ENCODE measurements at regions not wholly inside any gene's neighbourhood (a gene's known extent, or its start where the extent isn't known, plus 50 kb on each side); places are given as distances from the start of the nearest gene placed in this dataset.

- DNase-seq = no peak
Observed at GRCh38 chr10:36141856-36142560, 499.9 kb upstream of the FZD8 start.

DNA sequence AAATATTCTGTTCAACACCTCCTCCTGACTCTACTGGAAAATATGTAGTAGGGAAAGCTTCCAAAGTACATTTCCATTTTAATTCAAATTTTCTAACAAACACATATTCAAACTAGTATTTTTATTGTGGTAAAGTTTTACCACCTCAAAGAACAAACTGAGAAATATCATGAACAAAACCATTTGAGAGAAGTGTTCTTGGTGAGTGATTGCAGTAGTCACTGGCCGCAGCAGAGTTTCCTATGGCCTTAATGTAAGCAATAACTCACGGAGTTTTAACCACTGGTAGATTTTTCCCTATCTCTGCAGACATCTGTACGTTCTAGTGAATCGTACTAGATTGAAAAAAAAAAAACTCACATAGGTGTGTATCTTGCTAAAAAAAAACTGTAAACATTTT lies 487.0 kb upstream of the FZD8 start:
- no peak for DNase-seq

DNA sequence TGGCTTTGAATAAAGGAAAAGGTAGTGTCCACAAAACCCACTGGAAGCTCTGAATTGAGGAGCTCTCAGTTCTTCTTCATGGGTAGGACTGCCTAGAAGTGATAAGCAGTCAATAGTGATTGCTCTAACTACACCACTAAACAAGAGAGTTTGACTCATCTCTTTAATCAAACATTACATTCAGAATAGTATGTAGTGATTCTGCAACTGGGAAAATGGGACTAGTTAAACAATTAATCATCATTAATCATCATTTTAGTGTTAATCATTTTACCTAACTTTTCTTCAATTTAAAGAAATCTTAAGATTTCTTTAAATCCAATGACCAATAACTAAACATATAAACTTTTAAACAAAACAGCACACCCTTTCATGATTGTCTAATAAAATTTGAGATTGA lies 484.0 kb upstream of the FZD8 start:
- no peak for DNase-seq

- DNase-seq = no peak
Observed at GRCh38 chr10:36119455-36119854, 477.4 kb upstream of the FZD8 start.

DNA sequence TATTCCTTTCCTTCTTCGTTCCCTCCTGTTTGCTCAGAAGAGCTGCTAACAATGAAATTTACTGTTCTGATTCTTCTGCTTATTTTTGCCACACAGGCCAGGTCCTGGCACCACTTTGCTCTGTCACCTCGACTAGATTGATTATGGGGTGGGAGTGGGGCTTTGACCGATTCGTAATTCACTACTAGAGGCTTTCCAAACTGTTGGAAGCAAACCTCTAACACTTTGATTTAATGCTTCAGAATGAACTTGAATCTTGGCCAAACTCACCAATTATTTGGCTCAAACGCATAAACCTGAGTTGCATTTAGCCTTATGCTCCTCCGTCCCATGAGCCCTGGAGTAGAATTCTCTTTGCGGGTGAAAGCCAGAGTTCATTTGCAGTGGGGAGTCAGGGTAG lies 476.2 kb upstream of the FZD8 start:
- DNase-seq = no peak

DNA sequence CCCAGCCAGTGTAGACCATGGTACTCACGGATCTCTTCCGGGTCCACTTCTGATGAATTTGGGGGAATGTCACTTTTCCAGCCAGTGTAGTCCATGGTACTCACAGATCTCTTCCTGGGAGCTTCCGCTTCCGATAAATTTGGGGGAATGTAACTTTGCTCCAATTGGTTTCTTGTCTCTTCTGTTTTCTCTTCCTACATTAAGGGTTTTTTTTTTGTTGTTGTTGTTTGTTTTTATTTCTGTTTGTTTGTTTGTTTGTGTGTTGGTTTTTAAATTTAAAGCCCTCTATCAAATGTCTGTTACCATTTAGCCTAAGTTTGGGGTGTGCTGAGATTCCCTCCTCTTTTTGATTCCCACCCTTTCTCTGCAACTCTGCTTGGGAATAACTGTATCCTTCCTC lies 475.8 kb upstream of the FZD8 start:
- no peak for DNase-seq

DNA sequence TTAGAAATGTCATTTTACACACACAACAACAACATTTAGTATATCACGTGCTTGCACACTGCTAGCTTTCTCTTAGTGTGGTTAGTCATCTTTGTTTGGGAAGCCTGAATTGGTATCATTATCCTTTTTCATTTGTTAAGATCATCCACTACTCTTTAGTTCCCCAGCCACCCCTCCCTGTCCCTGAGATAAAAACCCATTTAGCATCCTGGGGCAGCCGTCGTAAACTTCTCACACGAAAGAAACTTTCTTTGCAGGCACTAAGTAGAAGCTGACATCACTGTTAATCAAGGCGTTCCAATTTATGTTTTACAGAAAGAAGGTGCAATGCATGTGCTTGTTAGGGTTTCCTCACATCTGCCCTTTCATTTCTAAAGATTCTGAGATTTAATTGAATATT lies 475.1 kb upstream of the FZD8 start:
- no peak for DNase-seq

- DNase-seq = no peak
Observed at GRCh38 chr10:36116731-36117130, 474.6 kb upstream of the FZD8 start.

GRCh38 chr10:36116040-36116439 lies 473.9 kb upstream of the FZD8 start:
- no peak for DNase-seq

- DNase-seq = no peak
Observed at GRCh38 chr10:36115364-36115763, 473.3 kb upstream of the FZD8 start.

- no peak for DNase-seq
Observed at GRCh38 chr10:36114913-36115312, 472.8 kb upstream of the FZD8 start.

GRCh38 chr10:36114141-36114540 lies 472.0 kb upstream of the FZD8 start:
- DNase-seq = no peak

DNA sequence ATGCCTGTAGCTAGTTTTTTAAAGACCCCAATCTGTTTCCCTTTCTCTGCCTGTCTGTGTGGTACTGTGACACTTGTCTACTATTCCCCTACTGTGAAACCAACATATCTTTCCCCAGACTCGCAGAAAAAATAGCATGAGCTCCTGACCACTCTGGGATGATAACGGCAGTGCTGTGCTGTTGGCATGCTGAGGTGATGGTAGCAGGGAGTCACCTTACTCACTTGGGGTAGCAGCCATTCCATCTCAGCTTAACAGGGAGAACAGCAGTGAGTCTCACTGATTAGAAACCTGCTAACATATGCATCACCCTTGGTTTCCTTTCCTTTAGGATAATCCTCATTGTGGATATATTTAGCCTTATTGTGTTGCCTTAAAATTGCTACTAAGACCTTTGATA lies 469.6 kb upstream of the FZD8 start:
- DNase-seq = no peak

DNA sequence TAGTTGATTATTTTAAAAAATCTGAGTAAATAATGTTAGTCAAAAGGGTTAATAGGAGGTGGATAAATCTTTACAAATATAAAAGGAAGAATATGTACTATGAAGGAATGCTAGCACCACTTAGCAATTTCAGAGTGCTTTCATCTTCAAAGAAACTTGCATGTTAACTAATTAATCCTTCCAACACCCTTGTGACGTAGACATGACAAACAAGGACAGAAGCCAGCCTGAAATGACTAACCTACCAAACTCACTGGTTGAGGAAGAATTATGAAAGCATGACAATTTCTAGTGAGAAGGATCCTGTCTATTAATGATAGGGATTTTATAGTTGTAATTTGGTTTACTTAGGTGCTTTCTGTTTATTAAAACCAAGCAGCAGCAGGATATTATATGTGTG lies 468.0 kb upstream of the FZD8 start:
- no peak for DNase-seq

- DNase-seq = no peak
Observed at GRCh38 chr10:36109399-36110023, 467.4 kb upstream of the FZD8 start.

DNA sequence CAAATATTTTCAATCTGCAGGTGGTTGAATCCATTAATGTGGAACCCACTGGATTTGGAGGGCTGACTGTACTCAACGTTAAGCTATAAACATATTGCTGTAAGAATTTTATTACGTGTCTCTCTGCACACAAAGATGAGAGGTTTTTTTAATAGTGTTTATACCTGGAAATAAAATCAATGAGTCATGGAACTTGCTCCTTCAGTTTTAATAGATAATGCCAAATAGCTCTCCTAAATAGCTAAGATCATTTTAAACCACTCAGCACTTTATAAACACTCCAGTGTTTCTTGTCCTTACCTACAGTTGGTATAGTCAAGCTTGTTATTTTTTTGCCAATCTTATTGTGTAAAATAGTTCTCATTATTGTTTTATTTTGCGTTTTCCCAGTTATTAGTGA lies 455.6 kb upstream of the FZD8 start:
- DNase-seq = no peak

- no peak for DNase-seq
Observed at GRCh38 chr10:36096576-36096975, 454.5 kb upstream of the FZD8 start.

DNA sequence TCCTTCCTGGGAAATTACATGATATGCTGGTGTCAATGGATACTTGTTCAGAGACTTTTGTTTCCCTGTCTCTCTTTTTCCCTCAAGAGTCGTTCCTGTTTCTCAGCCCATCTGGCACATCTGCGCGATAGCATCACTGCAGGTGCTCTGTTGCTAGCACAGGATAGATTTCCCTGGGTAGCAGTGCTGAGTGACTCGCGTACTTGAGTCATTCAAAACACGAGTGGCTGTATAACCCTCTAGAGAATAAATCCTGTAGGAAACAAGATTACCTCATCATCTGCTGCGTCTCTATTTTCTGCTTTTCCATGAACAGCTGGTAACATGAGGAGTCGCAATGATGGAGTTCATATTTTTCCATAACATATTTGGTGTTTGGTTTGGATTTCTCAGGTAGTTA lies 452.0 kb upstream of the FZD8 start:
- no peak for DNase-seq

DNA sequence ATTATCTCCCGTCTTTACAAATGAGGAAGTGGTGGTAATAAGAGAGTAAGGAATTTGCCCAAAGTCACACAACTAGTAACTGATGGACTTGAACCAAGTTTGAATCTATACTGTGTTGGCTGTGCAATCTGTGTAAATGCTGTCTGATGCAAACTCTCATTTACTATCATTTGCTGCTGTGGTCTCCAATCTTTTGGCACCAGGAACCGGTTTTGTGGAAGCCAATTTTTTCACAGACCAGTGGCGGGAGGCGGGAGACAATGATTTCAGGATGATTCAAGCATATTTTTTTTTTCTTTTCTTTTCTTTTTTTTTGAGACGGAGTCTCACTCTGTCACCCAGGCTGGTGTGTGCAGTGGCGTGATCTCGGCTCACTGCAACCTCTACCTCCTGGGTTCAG lies 450.0 kb upstream of the FZD8 start:
- DNase-seq = no peak

DNA sequence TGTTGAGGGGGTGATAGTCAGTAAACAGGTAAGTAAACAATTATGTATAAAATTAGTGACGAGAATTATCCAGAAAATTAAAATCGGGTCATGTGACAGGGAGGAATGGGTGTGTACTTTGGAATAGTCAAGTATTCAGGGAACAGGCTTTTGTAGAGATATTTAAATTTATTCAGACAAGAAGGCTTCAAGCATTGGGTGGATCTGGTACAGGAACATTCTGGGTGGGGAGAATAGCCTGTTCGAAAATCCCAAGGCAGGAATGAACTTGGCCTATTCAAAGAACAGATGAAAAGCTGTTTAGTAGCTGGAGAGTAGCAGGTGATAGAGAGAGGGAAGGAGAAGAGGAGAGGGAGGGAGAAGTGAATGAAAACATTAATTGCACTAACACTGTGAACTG lies 448.9 kb upstream of the FZD8 start:
- no peak for DNase-seq

GRCh38 chr10:36089790-36090440 lies 447.8 kb upstream of the FZD8 start:
- DNase-seq = no peak

- no peak for DNase-seq
Observed at GRCh38 chr10:36087006-36088005, 445.2 kb upstream of the FZD8 start.

- no peak for DNase-seq
Observed at GRCh38 chr10:36075196-36075595, 433.1 kb upstream of the FZD8 start.
